ENCODE measurements at regions not wholly inside any gene's neighbourhood (a gene's known extent, or its start where the extent isn't known, plus 50 kb on each side); places are given as distances from the start of the nearest gene placed in this dataset.

- peak; percentile 57; the same call in 1 of the 2 replicates for ATAC-seq (ENCODE audit: low read depth)
- H3K18ac ChIP-seq (ENCODE audit: low read depth, low read length), result no peak overlapping the region; the same call in 1 of the 2 replicates
- dilution Hi-C loops (cut with HindIII; ENCODE audit: low sequenced_read_pairs, unreplicated experiment), result no loop called here
- no peak overlapping the region for H2AK9ac ChIP-seq (replicated peaks; ENCODE audit: low read depth, low read length, poor library complexity)
- no peaks in the 10 kb centered on the region for H3K9me1 ChIP-seq (ENCODE audit: insufficient read depth, low read length)
- H3K36me3 ChIP-seq (ENCODE audit: control insufficient read depth, insufficient read depth, low read length), result no peaks in the 10 kb centered on the region
- TF ChIP-seq CTCF (conservative IDR thresholded peaks at IDR 0.05; ENCODE audit: low read depth, low read length), result no peak
- TF ChIP-seq BHLHE40 (IDR thresholded peaks at IDR 0.05; ENCODE audit: low read depth, low read length), result peak; percentile 66
- peak; percentile 32; the same call in 1 of the 2 replicates for TF ChIP-seq FOS (IDR thresholded peaks at IDR 0.05; ENCODE audit: low read depth, low read length)
- CTCF ChIA-PET, result no interaction called here
- H2BK5ac ChIP-seq (ENCODE audit: low read depth, low read length, poor library complexity, severe bottlenecking), result peak overlapping the region; percentile 87
- DNase-seq, result peak; percentile 85
- intact Hi-C loops (cut with micrococcal nuclease), result no loop called here
- H4K8ac ChIP-seq (ENCODE audit: low read depth in 2 of 2, low read length in 2 of 2), result 0 out of 4 replicates have a peak overlapping the region, but pooled peaks of 1 of the 2 experiments have one; percentile 13
- no peak overlapping the region for H3K14ac ChIP-seq (replicated peaks; ENCODE audit: low read depth, low read length)
- H2BK20ac ChIP-seq (ENCODE audit: low read depth, low read length), result peak overlapping the region; percentile 64; the same call in 1 of the 2 replicates
- H4K20me1 ChIP-seq (ENCODE audit: insufficient read depth, low read length), result no peaks in the 10 kb centered on the region
- H2BK15ac ChIP-seq (ENCODE audit: low read depth, low read length), result no peak overlapping the region
- no peak overlapping the region for H4K5ac ChIP-seq (ENCODE audit: low read depth, low read length)
- H2AFZ ChIP-seq (replicated peaks; ENCODE audit: low read length, poor library complexity), result no peak overlapping the region
- no peak overlapping the region for H2AK5ac ChIP-seq (ENCODE audit: low read depth, low read length)
- H3K4ac ChIP-seq (ENCODE audit: low read depth, low read length), result no peak overlapping the region
- H3K27me3 ChIP-seq (ENCODE audit: control insufficient read depth, insufficient read depth, low read length), result no peaks in the 10 kb centered on the region
- POLR2A ChIA-PET (ENCODE audit: unreplicated experiment), result no interaction called here
- no CpG with 5 or more reads among the region's 4 CpGs for WGBS, 2 experiments (ENCODE audit: extremely low coverage in 2 of 2, insufficient read length in 1 of 2)
- in situ Hi-C loops (cut with MboI; ENCODE audit: low sequenced_read_pairs), result no loop called here
- H3K56ac ChIP-seq (ENCODE audit: extremely low read depth, insufficient read depth, low read length), result no peak overlapping the region
- no peak overlapping the region for H4K91ac ChIP-seq (ENCODE audit: insufficient read depth, low read depth, low read length)
- H3K4me1 ChIP-seq (ENCODE audit: control insufficient read depth, insufficient read depth, low read length), result peaks cover 3% of the 10 kb centered on the region; the same call in 1 of the 2 replicates
- no peak overlapping the region for H3K9ac ChIP-seq (ENCODE audit: low read depth, low read length)
- BruUV-seq (replicated peaks), result no TSS peak
- H3K79me1 ChIP-seq (ENCODE audit: low read depth in 1 of 2, low read length in 2 of 2), result no peaks in the 10 kb centered on the region
- no peaks in the 10 kb centered on the region for H3K9me3 ChIP-seq (ENCODE audit: control insufficient read depth, insufficient read depth, low read length)
- no peak overlapping the region for H2BK120ac ChIP-seq (ENCODE audit: low read depth, low read length)
- no peak overlapping the region for H3K27ac ChIP-seq (ENCODE audit: insufficient read depth, low read length)
- H3K4me2 ChIP-seq (ENCODE audit: low read depth, low read length), result no peak overlapping the region
- no peak overlapping the region for H3K23ac ChIP-seq (ENCODE audit: low read depth, low read length)
- H3K4me3 ChIP-seq (ENCODE audit: insufficient read depth, low read depth, low read length), result no peak overlapping the region
Observed at GRCh38 chr13:47661076-47661475, 340.0 kb downstream of the SUCLA2 start.
